ENCODE measurements at regions not wholly inside any gene's neighbourhood (a gene's known extent, or its start where the extent isn't known, plus 50 kb on each side); places are given as distances from the start of the nearest gene placed in this dataset.

- no peaks in the 10 kb centered on the region for H3K79me1 ChIP-seq (ENCODE audit: insufficient read depth, low read depth, low read length, poor library complexity, severe bottlenecking)
- no peak overlapping the region for H2BK120ac ChIP-seq (ENCODE audit: low read depth, low read length, poor library complexity, severe bottlenecking)
- H4K5ac ChIP-seq (ENCODE audit: insufficient read length, low read depth, low read length): no peak overlapping the region
- no peak overlapping the region for H3K14ac ChIP-seq (ENCODE audit: insufficient read depth, low read length)
- no peak overlapping the region for H2AK5ac ChIP-seq (ENCODE audit: insufficient read length, low read length)
- H2BK20ac ChIP-seq (ENCODE audit: low read depth, low read length, poor library complexity, severe bottlenecking): no peak overlapping the region
- H3K4me2 ChIP-seq (ENCODE audit: insufficient read depth, insufficient read length, low read length): no peak overlapping the region
- no peaks in the 10 kb centered on the region for H3K23me2 ChIP-seq (ENCODE audit: insufficient read length, low read depth, low read length, poor library complexity, severe bottlenecking)
- H3K27ac ChIP-seq (ENCODE audit: insufficient read length, low read depth, low read length): no peak overlapping the region
- H3K4ac ChIP-seq (ENCODE audit: low read depth, low read length): no peak overlapping the region
- H3K56ac ChIP-seq (ENCODE audit: insufficient read length, low read depth, low read length): no peak overlapping the region
- no peak overlapping the region for H3K23ac ChIP-seq (ENCODE audit: insufficient read length, low read depth, low read length)
- Mint-ChIP-seq H3K36me3 (ENCODE audit: insufficient read depth in 1 of 3, low read depth in 3 of 3) (no peaks in the 10 kb centered on the region), H3K4me3 (no peak overlapping the region), H3K27ac (no peak overlapping the region), H3K4me1 (no peaks in the 10 kb centered on the region), H3K9me3 (no peaks in the 10 kb centered on the region), H3K27me3 (ENCODE audit: low read depth) (no peaks in the 10 kb centered on the region)
- no peaks in the 10 kb centered on the region for H3K4me1 ChIP-seq (ENCODE audit: insufficient read depth, low read length)
- H2BK5ac ChIP-seq (ENCODE audit: insufficient read length, low read length): no peak overlapping the region
- no peaks in the 10 kb centered on the region for H4K20me1 ChIP-seq (ENCODE audit: control insufficient read depth, insufficient read depth, insufficient read length)
- no peak overlapping the region for H3K18ac ChIP-seq (ENCODE audit: insufficient read length, low read depth, low read length)
- H2AFZ ChIP-seq (ENCODE audit: low read length): no peak overlapping the region
- H3K9ac ChIP-seq (ENCODE audit: extremely low read depth, insufficient read length, low read length): no peak overlapping the region
- TF ChIP-seq CTCF (conservative IDR thresholded peaks at IDR 0.05): no peak
- H3K9me3 ChIP-seq (ENCODE audit: control insufficient read depth, low read depth, low read length): no peaks in the 10 kb centered on the region
- H3T11ph ChIP-seq (ENCODE audit: low read length): no peak overlapping the region
- H3K27me3 ChIP-seq (ENCODE audit: insufficient read depth, low read length): no peaks in the 10 kb centered on the region
- H4K91ac ChIP-seq (ENCODE audit: insufficient read length, low read depth, low read length): no peak overlapping the region
- no peak for DNase-seq
- no peak overlapping the region for H2BK15ac ChIP-seq (ENCODE audit: low read depth, low read length)
- no peaks in the 10 kb centered on the region for H3K79me2 ChIP-seq (ENCODE audit: insufficient read depth, low read length)
- H4K8ac ChIP-seq (replicated peaks; ENCODE audit: insufficient read length, low read depth, low read length): no peak overlapping the region
- H2BK12ac ChIP-seq (ENCODE audit: insufficient read length, low read depth, low read length): no peak overlapping the region
Observed at GRCh38 chr12:86608638-86609037, 352.4 kb upstream of the MGAT4C start.
